Neuron (in vitro differentiated cells): ENCODE measurements at regions not wholly inside any gene's neighbourhood (a gene's known extent, or its start where the extent isn't known, plus 50 kb on each side); places are given as distances from the start of the nearest gene placed in this dataset.

Experiments
- H2AFZ ChIP-seq: one replicate; pipeline ENCODE4 v1.6.1; 2013; ENCODE audit warnings: low read depth, mild to moderate bottlenecking, inconsistent platforms, low read length, moderate library complexity
- H3K27me3 ChIP-seq: one replicate; pipeline ENCODE4 v1.6.1; 2013; ENCODE audit warnings: low read length; ENCODE audit not compliant: insufficient read depth
- H3K36me3 ChIP-seq: one replicate; pipeline ENCODE4 v1.6.1; 2013; ENCODE audit warnings: low read length; ENCODE audit not compliant: insufficient read depth
- H3K4me1 ChIP-seq: one replicate; pipeline ENCODE4 v1.6.1; 2013; ENCODE audit warnings: low read length; ENCODE audit not compliant: insufficient read depth
- H3K4me3 ChIP-seq: 2 replicates; pipeline ENCODE4 v1.5.1; 2013; ENCODE audit warnings: mild to moderate bottlenecking, low read length, moderate library complexity
- H3K9me3 ChIP-seq: one replicate; pipeline ENCODE4 v1.6.1; 2013; ENCODE audit warnings: low read length

DNA sequence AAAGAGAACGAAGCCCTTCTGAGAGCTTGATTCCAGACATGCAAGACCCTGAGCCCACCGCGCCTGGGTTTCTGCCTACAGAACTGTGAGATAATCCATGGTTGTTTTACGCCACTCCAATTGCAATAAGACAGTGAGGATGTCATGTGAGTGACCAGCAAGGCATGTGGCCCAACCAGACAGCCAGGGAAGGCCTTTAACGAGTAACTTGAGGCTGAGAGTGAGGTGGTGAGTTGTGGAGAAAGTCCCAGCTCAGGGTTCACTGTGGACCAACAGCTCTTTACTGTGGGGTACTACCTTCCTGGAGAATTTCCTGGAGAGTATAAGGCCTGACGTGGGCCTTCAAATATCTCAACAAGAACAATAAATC is 153.9 kb downstream of the ETS2 start:
- H3K36me3 ChIP-seq, result no peaks in the 10 kb centered on the region
- no peaks in the 10 kb centered on the region for H3K4me1 ChIP-seq
- H2AFZ ChIP-seq, result no peak overlapping the region
- no peak overlapping the region for H3K4me3 ChIP-seq
- peaks cover 5% of the 10 kb centered on the region for H3K27me3 ChIP-seq
- peaks cover 3% of the 10 kb centered on the region for H3K9me3 ChIP-seq

DNA sequence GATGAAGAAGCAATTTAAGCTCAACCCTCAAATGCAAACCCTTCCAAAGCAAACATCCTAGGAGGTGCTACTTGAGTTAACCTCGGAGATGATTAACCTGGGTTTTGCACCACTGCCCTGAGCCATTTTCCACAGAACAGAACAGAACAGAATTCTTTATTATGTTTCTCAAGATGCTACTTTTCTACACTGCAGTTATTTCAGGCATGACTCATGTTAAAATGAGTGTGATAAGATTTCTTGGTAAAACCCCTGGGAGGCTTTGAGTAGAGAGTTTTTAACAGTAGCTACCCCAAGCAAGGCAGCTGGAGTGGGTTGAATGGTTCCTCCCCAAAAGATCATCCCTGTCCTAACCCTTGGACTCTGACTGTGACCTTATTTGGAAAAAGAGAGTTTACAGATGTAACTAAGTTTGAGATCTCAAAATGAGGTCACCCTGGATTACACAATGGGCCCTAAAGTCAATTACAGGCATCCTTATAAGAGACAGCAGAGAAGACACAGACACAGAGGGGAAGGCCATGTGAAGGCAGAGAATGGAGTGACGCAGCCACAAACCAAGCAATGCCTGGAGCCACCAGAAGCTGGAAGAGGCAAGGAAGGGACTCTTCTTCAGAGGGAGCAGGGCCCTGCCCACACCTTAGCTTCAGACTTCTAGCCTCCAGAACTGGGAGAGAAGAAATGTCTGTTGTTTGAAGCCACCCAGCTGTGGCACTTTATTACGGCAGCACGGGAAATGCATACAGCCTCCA is 153.4 kb downstream of the ETS2 start:
- Histone ChIP-seq H3K9me3 (peaks cover 3% of the 10 kb centered on the region), H3K4me3 (no peak overlapping the region), H3K4me1 (no peaks in the 10 kb centered on the region), H3K36me3 (no peaks in the 10 kb centered on the region), H3K27me3 (peaks cover 5% of the 10 kb centered on the region), H2AFZ (no peak overlapping the region)

DNA sequence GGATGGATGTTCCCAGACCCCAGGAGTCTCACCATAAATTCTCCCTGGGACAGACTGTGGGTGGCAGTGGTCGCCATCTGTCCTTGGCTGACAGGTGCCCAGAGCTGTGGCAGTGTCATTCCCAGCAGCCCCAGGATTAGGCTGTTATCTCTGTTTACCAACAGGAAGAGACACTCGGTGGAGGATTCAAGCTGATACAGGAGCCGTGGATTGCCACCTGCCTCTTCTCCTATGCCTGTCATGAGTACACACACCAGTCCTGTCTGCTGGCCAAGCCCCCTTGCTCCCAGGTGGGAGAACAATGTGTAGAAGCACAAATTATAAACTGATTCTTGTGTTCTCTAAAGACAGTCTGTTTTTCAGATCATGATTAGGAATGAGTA is 152.6 kb downstream of the ETS2 start:
- no peak overlapping the region for H3K4me3 ChIP-seq
- H3K36me3 ChIP-seq, result no peaks in the 10 kb centered on the region
- H3K27me3 ChIP-seq, result peaks cover 5% of the 10 kb centered on the region
- no peaks in the 10 kb centered on the region for H3K4me1 ChIP-seq
- H2AFZ ChIP-seq, result no peak overlapping the region
- H3K9me3 ChIP-seq, result peaks cover 3% of the 10 kb centered on the region

DNA sequence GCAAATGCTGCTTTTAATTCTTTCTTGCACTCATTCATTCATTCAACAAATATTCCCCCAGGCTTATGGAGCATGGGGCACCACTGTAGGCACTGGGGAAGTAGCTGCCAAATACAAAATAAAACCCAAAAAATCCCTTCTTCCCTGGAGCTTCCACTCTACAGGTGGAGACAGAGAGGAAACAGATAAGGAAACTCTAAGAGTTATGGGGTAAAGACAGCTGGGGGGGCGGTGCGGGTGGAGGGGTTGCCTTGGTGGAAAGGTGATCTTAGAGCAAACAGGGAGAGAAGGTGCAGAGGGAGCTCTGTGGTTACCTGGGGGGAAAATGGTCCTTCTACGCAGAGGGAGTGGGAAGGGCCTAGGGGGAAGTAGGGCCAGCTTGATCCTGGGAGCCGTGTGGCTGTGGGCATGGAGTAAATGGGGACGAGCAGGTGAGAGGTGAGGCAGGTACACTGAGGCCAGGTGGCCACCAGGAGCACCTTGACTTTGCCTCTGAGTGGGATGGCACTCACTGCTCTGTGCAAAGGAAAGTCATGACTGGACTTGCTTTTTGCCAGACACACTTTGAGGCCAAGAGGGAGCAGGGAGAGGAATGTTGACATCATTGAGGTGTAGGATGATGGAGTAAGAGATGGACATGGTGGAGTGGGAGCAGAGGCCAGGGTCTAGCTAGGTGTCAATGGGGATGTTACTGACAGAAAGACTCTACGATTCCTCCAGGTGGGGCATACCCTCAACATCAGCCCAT is 152.0 kb downstream of the ETS2 start:
- H3K36me3 ChIP-seq, result no peaks in the 10 kb centered on the region

DNA sequence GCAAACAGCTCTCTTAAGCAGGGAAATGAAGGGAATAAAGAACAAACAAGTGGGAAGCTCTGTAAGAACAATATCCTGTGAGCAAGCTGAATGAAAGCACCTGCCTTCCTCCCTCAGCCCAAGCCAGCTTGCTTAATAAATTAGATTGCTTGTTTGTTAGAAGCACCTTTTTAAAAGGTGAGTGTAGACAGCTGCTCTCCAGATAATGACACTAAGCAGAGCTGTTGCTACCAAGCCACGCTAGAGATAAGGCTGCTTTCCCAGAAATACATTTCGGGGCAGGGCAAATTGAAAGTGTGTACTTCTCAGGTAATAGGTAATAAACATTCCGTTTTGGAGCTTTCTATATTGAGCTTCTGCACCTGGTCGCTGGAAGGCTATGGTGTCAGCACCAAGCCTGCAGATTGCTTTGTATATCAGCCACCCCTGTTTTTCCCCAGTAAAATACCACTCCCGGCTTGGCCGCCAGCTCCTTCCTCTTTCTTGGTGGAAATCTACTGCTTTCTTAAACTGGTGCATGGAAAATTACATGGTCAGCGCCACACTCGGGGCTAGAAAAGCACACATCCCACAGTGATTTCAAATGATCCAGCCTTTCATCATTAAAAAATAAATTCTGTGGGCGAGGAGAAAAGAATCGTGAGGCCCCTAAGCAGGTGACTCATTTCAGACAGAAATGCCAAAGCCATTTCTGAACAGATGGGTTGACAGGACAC is 151.3 kb downstream of the ETS2 start:
- Histone ChIP-seq H3K36me3 (no peaks in the 10 kb centered on the region), H3K9me3 (peaks cover 3% of the 10 kb centered on the region), H2AFZ (no peak overlapping the region), H3K4me3 (no peak overlapping the region), H3K27me3 (peaks cover 5% of the 10 kb centered on the region), H3K4me1 (no peaks in the 10 kb centered on the region)

More for the DNA sequence above, 152.0 kb downstream of the ETS2 start:
- H3K27me3 ChIP-seq, result peaks cover 5% of the 10 kb centered on the region
- peaks cover 3% of the 10 kb centered on the region for H3K9me3 ChIP-seq
- no peak overlapping the region for H3K4me3 ChIP-seq
- H2AFZ ChIP-seq, result no peak overlapping the region
- H3K4me1 ChIP-seq, result no peaks in the 10 kb centered on the region

DNA sequence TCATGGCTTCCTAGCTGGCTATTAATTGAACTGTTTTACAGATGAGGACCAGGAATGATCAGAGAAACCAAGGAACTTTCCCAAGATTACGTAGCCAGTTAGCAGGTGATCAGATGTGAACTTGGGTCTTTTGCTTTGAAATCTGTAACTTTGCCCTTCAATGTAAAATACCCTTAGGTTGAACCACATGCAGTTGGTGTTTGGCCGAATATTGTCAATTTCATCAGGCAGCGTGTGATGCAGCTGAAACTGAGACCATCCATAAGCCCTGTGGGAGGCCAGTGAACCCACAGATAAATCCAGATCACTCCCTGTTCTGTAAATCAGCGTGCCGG is 150.8 kb downstream of the ETS2 start:
- no peaks in the 10 kb centered on the region for H3K4me1 ChIP-seq
- H3K9me3 ChIP-seq, result no peaks in the 10 kb centered on the region
- peaks cover 5% of the 10 kb centered on the region for H3K27me3 ChIP-seq
- no peak overlapping the region for H2AFZ ChIP-seq
- H3K36me3 ChIP-seq, result no peaks in the 10 kb centered on the region
- no peak overlapping the region for H3K4me3 ChIP-seq

DNA sequence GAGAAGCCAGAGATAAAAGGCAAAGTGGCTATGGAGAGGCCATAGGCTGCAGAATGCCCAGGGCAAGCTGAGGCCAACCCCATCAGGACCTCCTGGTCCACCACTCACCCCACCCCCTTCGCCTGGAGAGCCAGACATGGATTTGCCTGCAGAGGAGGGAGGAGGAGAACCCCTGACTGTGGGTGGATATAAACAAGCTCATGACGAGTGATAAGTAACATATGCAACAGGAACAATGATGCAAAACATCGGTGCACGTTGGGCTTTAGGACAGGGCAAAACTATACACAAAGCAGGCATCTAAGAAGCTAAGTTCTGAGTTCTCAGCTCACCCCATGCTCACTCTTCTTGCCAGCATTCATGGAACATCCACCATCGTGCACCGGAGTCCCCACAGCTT is 150.3 kb downstream of the ETS2 start:
- Histone ChIP-seq H2AFZ (no peak overlapping the region), H3K4me3 (no peak overlapping the region), H3K27me3 (peaks cover 5% of the 10 kb centered on the region), H3K4me1 (no peaks in the 10 kb centered on the region), H3K9me3 (no peaks in the 10 kb centered on the region), H3K36me3 (no peaks in the 10 kb centered on the region)

DNA sequence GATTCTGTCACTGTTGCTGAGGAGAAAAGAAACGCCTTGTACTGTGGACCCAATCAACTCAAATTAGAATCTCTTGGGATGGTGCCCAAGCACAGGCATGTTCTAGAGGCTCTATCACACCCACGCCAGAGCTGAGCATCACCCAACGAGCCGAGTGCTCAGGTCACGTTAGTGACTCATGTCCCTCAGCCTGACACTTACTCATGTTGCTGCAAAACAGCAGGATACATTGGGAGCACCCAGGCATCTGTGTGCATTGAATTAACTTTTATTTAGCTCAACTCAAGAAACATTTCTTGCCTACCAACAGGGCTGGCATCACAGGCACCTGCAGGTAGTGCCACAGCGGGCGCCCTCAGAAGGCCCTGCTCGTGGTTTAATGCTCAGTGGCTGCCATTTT is 149.8 kb downstream of the ETS2 start:
- no peak overlapping the region for H3K4me3 ChIP-seq
- no peak overlapping the region for H2AFZ ChIP-seq
- no peaks in the 10 kb centered on the region for H3K4me1 ChIP-seq
- no peaks in the 10 kb centered on the region for H3K9me3 ChIP-seq
- H3K27me3 ChIP-seq, result peaks cover 5% of the 10 kb centered on the region
- no peaks in the 10 kb centered on the region for H3K36me3 ChIP-seq

DNA sequence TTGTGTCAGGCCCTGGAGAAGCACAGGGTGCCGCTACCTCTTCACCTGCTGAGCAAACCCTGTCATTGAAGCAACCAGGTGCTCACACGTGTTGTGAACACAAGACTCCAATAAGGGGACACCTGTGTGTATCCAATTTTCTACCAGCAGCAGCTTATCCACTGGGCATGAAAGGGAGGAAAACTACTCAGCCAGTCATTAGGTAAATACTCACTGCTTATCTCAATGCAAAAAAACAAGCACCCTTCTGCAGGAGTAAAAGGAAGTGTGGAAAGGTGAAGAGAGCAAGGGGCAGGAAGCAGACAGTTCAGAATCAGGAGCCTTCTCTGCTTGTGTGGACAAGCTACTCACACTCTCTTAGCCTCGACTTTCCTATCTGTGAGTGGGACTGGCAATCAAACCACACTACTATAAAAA is 148.9 kb downstream of the ETS2 start:
- Histone ChIP-seq H3K9me3 (no peaks in the 10 kb centered on the region), H3K4me1 (no peaks in the 10 kb centered on the region), H3K36me3 (no peaks in the 10 kb centered on the region), H3K4me3 (no peak overlapping the region), H3K27me3 (peaks cover 5% of the 10 kb centered on the region), H2AFZ (no peak overlapping the region)

DNA sequence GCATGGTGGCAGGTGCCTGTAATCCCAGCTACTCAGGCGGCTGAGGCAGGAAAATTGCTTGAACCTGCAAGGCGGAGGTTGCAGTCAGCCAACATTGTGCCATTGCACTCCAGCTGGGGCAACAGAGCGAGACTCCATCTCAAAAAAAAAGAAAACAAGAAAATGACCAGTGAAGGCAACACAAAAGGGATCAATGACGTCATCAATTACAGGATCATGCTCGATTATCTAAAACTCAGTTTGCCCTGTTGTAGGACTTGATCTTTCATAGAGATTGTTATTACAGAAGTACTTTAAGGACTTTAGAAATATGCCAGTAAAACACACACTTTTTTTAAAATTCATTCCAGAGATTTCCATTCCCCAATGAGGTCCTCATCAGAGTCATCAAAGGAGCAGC is 147.8 kb downstream of the ETS2 start:
- H3K27me3 ChIP-seq, result peaks cover 5% of the 10 kb centered on the region
- H3K4me3 ChIP-seq, result no peak overlapping the region
- no peak overlapping the region for H2AFZ ChIP-seq
- no peaks in the 10 kb centered on the region for H3K4me1 ChIP-seq
- no peaks in the 10 kb centered on the region for H3K9me3 ChIP-seq
- H3K36me3 ChIP-seq, result no peaks in the 10 kb centered on the region

DNA sequence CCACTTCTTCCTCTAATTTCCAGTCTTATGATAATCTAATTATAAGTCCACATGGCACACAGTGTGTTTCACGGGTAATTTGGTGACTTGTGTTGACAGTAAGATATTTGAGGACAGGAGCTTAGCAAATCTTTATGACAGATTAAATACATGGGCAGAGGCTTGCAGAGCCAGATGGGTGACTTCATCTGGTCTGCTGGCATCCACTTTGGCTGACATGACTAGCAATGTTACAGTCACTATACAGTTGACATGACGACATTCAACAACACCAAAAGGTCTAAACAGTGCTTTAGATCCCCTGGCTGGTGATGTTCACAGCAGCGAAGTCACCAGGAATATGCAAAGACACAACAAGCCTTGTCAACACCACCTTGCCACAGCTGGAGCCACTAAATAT is 147.2 kb downstream of the ETS2 start:
- Histone ChIP-seq H3K27me3 (peaks cover 5% of the 10 kb centered on the region), H3K9me3 (no peaks in the 10 kb centered on the region), H2AFZ (no peak overlapping the region), H3K4me3 (no peak overlapping the region), H3K4me1 (no peaks in the 10 kb centered on the region), H3K36me3 (no peaks in the 10 kb centered on the region)

DNA sequence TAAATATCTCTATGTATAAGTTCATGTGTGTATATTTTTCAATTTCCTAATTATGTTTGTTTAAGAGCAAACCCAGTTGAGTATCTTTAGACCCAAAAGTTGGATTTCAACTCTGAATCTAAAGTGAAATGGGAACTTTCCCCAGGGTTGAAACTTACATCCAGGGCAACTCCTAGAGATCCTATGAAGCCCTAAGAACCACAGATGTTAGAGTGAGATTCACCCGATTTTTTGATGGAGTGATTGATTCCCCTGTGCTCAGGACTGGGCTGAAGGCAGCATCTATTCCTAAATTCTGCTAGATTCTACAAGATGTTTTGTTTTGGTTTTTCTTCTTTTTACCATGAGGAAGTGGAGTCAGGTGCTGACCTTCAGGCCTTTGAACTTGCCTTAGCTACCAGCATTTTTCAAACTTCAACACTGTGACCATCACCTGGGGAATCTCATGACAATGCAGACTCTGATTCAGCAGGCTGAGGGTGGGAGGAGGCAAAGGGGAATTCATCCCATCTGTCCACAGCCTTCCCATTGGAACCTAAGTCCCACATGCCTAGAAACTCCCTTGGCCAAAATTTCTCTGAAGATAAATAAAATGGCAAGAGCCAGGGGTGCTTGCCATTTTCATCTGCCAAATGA is 145.5 kb downstream of the ETS2 start:
- H3K9me3 ChIP-seq, result no peaks in the 10 kb centered on the region
- H3K4me1 ChIP-seq, result no peaks in the 10 kb centered on the region
- peaks cover 15% of the 10 kb centered on the region for H3K27me3 ChIP-seq
- no peak overlapping the region for H2AFZ ChIP-seq
- no peaks in the 10 kb centered on the region for H3K36me3 ChIP-seq
- H3K4me3 ChIP-seq, result no peak overlapping the region
